Tibial nerve (tissue), 3 donors: ENCODE measurements at regions not wholly inside any gene's neighbourhood (a gene's known extent, or its start where the extent isn't known, plus 50 kb on each side); places are given as distances from the start of the nearest gene placed in this dataset.

Source experiments
- CTCF ChIP-seq, 5 experiments: fragments of 200-600 bp in 3 of 5; fragments of 450-650 bp in 2 of 5; sonication (generic) in 3 of 5; IDR thresholded peaks; one replicate each; pipeline ENCODE4 v1.5.1; 2016 to 2019; ENCODE audit warnings: antibody characterized with exemption in 5 of 5, mild to moderate bottlenecking in 3 of 5, moderate library complexity in 2 of 5
- POLR2A ChIP-seq, 2 donors: fragments of 450-650 bp; IDR thresholded peaks; one replicate each; pipeline ENCODE4 v1.6.1; 2017; ENCODE audit warnings: antibody characterized with exemption in 2 of 2, mild to moderate bottlenecking in 2 of 2, moderate library complexity in 2 of 2

GRCh38 chr3:25049304-25049703, 378.8 kb upstream of the RARB start:
- TF ChIP-seq CTCF (IDR thresholded peaks at IDR 0.05) (no peak), POLR2A (IDR thresholded peaks at IDR 0.05) (no peak)
